Subcutaneous abdominal adipose tissue (tissue), 5 donors: ENCODE measurements at regions not wholly inside any gene's neighbourhood (a gene's known extent, or its start where the extent isn't known, plus 50 kb on each side); places are given as distances from the start of the nearest gene placed in this dataset.

Source experiments
- H3K27ac ChIP-seq: one replicate; pipeline ENCODE4 v1.7.0; 2013; ENCODE audit warnings: low read depth, mild to moderate bottlenecking, inconsistent platforms, low read length, moderate library complexity
- H3K27me3 ChIP-seq, 5 donors: one replicate each; pipeline ENCODE4 v1.7.0; 2013; ENCODE audit warnings: low read length in 5 of 5, inconsistent platforms in 1 of 5; ENCODE audit not compliant: control insufficient read depth in 5 of 5, insufficient read depth in 4 of 5
- H3K36me3 ChIP-seq, 5 donors: one replicate each; pipeline ENCODE4 v1.7.0; 2013; ENCODE audit warnings: low read length in 5 of 5; ENCODE audit not compliant: control insufficient read depth in 5 of 5, insufficient read depth in 5 of 5
- H3K4me1 ChIP-seq, 5 donors: one replicate each; pipeline ENCODE4 v1.7.0; 2013; ENCODE audit warnings: low read length in 5 of 5, mild to moderate bottlenecking in 3 of 5, moderate library complexity in 1 of 5; ENCODE audit not compliant: control insufficient read depth in 5 of 5, insufficient read depth in 5 of 5
- H3K4me3 ChIP-seq, 5 donors: one replicate each; pipeline ENCODE4 v1.7.0; 2013; ENCODE audit warnings: low read length in 5 of 5, low read depth in 1 of 5
- H3K9ac ChIP-seq, 5 donors: one replicate each; pipeline ENCODE4 v1.7.0; 2013; ENCODE audit warnings: low read length in 5 of 5, mild to moderate bottlenecking in 4 of 5, moderate library complexity in 3 of 5
- H3K9me3 ChIP-seq, 5 donors: one replicate each; pipeline ENCODE4 v1.7.0; 2013; ENCODE audit warnings: low read length in 5 of 5; ENCODE audit not compliant: control insufficient read depth in 5 of 5
- donor health status: healthy.
- donor health status: healthy.
- donor health status: healthy.
- donor health status: healthy.
- donor health status: healthy.

GRCh38 chr10:33813871-33814270 lies 479.4 kb upstream of the NRP1 start:
- Histone ChIP-seq H3K9me3 (no peaks in the 10 kb centered on the region), H3K9ac (no peak overlapping the region), H3K4me3 (no peak overlapping the region), H3K27ac (no peak overlapping the region), H3K27me3 (no peaks in the 10 kb centered on the region), H3K36me3 (no peaks in the 10 kb centered on the region), H3K4me1 (peaks cover 0 to 6% (median 0%) of the 10 kb centered on the region in 5 donors)

- H3K9ac ChIP-seq: no peak overlapping the region
These were observed 478.9 kb upstream of the NRP1 start for GRCh38 chr10:33813415-33813814.

GRCh38 chr10:33812586-33812985 lies 478.1 kb upstream of the NRP1 start:
- peaks cover 0 to 6% (median 0%) of the 10 kb centered on the region in 5 donors for H3K4me1 ChIP-seq
- no peaks in the 10 kb centered on the region for H3K27me3 ChIP-seq
- no peaks in the 10 kb centered on the region for H3K9me3 ChIP-seq
- no peak overlapping the region for H3K27ac ChIP-seq
- no peaks in the 10 kb centered on the region for H3K36me3 ChIP-seq
- no peak overlapping the region for H3K4me3 ChIP-seq
- H3K9ac ChIP-seq: no peak overlapping the region

More at GRCh38 chr10:33813415-33813814, 478.9 kb upstream of the NRP1 start:
- no peaks in the 10 kb centered on the region for H3K9me3 ChIP-seq
- H3K36me3 ChIP-seq: no peaks in the 10 kb centered on the region
- no peaks in the 10 kb centered on the region for H3K27me3 ChIP-seq
- H3K27ac ChIP-seq: no peak overlapping the region
- peaks cover 0 to 6% (median 0%) of the 10 kb centered on the region in 5 donors for H3K4me1 ChIP-seq
- H3K4me3 ChIP-seq: no peak overlapping the region

DNA sequence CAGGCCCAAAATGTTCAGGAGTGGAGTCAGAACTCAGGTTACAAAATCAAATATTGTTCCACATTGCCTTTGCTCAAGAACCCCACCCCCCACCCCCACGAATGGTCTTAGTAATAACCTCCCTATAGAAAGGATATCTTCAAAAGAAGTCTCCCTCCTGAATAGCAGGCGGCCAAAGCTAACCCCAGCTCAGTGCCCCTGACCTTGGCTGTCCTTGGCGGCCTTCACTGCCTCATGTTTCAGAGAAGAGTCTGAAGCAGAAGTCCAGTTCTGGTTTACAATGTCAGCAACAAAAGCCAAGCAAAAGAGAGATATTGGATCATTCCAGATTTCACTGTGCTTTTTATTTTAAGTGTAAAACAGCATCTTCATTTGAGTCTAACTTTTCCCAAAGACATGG lies 476.5 kb upstream of the NRP1 start:
- Histone ChIP-seq H3K4me1 (peaks cover 0 to 7% (median under 1%) of the 10 kb centered on the region in 5 donors), H3K9me3 (no peaks in the 10 kb centered on the region), H3K9ac (no peak overlapping the region), H3K27me3 (no peaks in the 10 kb centered on the region), H3K36me3 (no peaks in the 10 kb centered on the region), H3K4me3 (no peak overlapping the region), H3K27ac (no peak overlapping the region)

DNA sequence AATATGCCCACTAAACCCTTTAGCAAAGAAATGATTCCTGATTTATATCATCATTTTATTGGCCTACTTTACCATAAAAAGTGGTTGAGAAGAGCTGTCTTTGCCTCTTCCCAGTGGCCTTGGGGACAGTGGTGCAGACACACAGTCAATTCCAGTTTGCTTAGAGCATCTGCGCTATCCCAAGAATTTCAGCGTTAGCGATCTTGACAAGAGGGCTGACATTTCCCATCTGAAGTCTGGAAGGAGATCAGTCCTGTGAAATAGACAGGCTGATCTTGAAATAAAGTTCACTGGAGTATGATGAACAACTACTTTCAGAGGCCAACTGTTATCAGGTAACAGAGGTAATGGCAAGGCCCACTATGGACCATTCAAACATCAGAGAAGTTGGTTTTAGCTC lies 475.3 kb upstream of the NRP1 start:
- Histone ChIP-seq H3K27ac (no peak overlapping the region), H3K9me3 (no peaks in the 10 kb centered on the region), H3K4me1 (peaks cover 0 to 15% (median 6%) of the 10 kb centered on the region in 5 donors), H3K27me3 (no peaks in the 10 kb centered on the region), H3K9ac (no peak overlapping the region), H3K36me3 (no peaks in the 10 kb centered on the region), H3K4me3 (no peak overlapping the region)

DNA sequence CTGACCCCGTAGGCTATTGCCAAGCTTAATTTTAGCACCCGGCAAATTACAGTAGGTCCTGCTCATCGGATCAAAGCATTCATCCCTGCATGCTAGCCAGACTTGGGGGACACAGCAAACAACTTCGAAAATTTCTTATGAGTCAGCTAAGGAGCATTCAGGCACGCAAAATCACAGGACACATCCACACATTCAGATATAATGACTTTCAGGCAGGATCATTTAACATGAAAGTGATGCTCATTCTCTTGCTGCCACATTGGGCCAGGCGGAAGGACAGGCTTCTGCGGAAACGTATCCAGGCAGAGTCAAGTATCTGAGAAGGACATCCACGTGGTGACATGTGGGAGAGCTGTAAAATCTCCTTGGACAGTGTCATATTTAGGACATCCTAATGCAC lies 474.0 kb upstream of the NRP1 start:
- Histone ChIP-seq H3K9ac (no peak overlapping the region), H3K27ac (no peak overlapping the region), H3K36me3 (no peaks in the 10 kb centered on the region), H3K27me3 (no peaks in the 10 kb centered on the region), H3K4me3 (no peak overlapping the region), H3K4me1 (peaks cover 0 to 24% (median 6%) of the 10 kb centered on the region in 5 donors), H3K9me3 (no peaks in the 10 kb centered on the region)

GRCh38 chr10:33807531-33808359 lies 473.3 kb upstream of the NRP1 start:
- H3K27me3 ChIP-seq: no peaks in the 10 kb centered on the region
- H3K27ac ChIP-seq: no peak overlapping the region
- H3K4me1 ChIP-seq: peaks cover 0 to 20% (median 6%) of the 10 kb centered on the region in 5 donors
- no peak overlapping the region for H3K4me3 ChIP-seq
- no peak overlapping the region for H3K9ac ChIP-seq
- H3K9me3 ChIP-seq: no peaks in the 10 kb centered on the region
- no peaks in the 10 kb centered on the region for H3K36me3 ChIP-seq

DNA sequence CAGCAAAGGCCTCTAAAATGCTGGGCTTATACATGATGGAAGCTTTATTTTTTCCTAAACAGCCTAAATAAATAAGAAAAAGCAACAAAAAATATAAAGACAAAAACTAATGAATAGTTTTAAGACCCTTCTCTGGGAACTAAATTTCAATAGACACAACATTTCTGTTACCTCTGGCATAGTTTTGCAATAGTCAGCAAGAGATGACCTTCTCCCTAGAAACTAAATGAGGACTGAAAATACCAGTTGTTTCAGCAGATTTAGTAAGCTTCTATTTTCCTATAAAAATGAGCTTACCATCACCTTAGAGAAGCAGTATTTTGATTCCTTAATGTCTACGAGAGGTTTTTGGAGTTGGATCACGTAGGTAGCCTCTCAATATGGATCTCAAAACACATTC lies 471.4 kb upstream of the NRP1 start:
- Histone ChIP-seq H3K27ac (no peak overlapping the region), H3K36me3 (no peaks in the 10 kb centered on the region), H3K9me3 (no peaks in the 10 kb centered on the region), H3K4me1 (peaks cover 0 to 19% (median 6%) of the 10 kb centered on the region in 5 donors), H3K4me3 (no peak overlapping the region), H3K9ac (no peak overlapping the region), H3K27me3 (no peaks in the 10 kb centered on the region)

DNA sequence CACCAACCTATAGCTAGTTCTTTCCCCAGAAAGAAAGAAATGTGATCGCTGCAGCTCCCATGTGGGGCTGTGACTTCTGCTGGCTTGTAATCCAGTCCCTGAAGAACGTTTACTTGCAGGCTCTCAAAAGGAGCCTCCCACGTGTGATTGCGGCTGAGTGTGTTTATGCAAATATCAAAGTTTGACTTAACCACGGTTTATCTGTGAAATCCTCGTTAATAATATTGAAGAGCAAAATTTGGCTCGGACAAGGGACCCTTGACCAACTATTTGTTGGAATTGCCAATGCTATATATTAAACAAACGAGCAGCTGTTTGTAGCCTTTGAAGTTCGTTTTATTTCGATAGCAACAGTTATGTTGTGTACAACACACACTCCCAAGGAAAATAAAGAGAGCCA lies 470.1 kb upstream of the NRP1 start:
- Histone ChIP-seq H3K4me1 (peaks cover 0 to 19% (median 6%) of the 10 kb centered on the region in 5 donors), H3K9me3 (no peaks in the 10 kb centered on the region), H3K4me3 (no peak overlapping the region), H3K36me3 (no peaks in the 10 kb centered on the region), H3K9ac (no peak overlapping the region), H3K27ac (no peak overlapping the region), H3K27me3 (no peaks in the 10 kb centered on the region)

DNA sequence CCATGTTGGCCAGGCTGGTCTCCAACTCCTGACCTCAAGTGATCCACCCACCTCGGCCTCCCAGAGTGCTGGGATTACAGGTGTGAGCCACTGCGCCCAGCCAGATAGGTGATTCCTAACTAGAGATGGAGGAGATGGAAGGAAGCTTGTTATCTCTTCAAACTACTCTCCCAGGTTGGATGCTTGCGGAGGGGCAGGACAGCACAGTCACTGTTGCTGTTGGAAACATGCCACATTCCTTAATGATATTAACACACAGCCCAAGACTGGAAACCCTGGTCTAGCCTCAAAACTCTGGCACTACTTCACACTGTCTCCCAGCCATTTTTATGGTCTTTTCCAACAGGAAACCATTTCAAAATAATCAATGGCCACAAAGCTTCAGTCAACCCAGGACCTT lies 468.8 kb upstream of the NRP1 start:
- Histone ChIP-seq H3K9me3 (no peaks in the 10 kb centered on the region), H3K4me1 (peaks cover 0 to 19% (median 6%) of the 10 kb centered on the region in 5 donors), H3K27me3 (no peaks in the 10 kb centered on the region), H3K4me3 (no peak overlapping the region), H3K27ac (no peak overlapping the region), H3K36me3 (no peaks in the 10 kb centered on the region), H3K9ac (no peak overlapping the region)
